ENCODE measurements at regions not wholly inside any gene's neighbourhood (a gene's known extent, or its start where the extent isn't known, plus 50 kb on each side); places are given as distances from the start of the nearest gene placed in this dataset.

DNA sequence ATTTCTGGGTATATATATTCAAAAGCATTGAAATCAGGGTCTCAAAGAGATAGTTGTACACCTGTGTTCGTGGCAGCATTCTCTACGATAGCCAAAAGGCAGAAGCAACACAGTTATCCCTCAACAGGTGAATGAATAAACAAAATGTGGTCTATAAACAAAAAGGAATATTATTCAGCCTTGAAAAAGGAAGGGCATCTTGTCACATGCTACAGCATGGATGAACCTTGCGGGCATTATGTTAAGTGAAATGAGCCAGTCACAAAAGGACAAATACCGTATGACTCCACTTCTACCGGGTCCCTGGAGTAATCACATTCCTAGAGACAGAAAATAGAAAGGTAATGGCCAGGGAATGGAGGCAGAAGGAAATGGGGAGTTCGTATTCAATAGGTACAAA is 228.8 kb downstream of the SH3BP4 start:
- TF ChIP-seq, protein P1, sequence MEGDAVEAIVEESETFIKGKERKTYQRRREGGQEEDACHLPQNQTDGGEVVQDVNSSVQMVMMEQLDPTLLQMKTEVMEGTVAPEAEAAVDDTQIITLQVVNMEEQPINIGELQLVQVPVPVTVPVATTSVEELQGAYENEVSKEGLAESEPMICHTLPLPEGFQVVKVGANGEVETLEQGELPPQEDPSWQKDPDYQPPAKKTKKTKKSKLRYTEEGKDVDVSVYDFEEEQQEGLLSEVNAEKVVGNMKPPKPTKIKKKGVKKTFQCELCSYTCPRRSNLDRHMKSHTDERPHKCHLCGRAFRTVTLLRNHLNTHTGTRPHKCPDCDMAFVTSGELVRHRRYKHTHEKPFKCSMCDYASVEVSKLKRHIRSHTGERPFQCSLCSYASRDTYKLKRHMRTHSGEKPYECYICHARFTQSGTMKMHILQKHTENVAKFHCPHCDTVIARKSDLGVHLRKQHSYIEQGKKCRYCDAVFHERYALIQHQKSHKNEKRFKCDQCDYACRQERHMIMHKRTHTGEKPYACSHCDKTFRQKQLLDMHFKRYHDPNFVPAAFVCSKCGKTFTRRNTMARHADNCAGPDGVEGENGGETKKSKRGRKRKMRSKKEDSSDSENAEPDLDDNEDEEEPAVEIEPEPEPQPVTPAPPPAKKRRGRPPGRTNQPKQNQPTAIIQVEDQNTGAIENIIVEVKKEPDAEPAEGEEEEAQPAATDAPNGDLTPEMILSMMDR (IDR thresholded peaks at IDR 0.05; ENCODE audit: poor library complexity, severe bottlenecking), result no peak
- ATAC-seq (ENCODE audit: low read depth) (no peak), DNase-seq (ENCODE audit: low spot score) (no peak)
- Histone ChIP-seq H3K36me3 (ENCODE audit: low read depth) (no peaks in the 10 kb centered on the region), H3K27me3 (ENCODE audit: insufficient read depth, poor library complexity, severe bottlenecking) (no peaks in the 10 kb centered on the region), H3K27ac (ENCODE audit: poor library complexity, severe bottlenecking) (no peak overlapping the region), H3K9me3 (ENCODE audit: severe bottlenecking) (peaks cover 2% of the 10 kb centered on the region), H3K4me3 (ENCODE audit: severe bottlenecking) (no peak overlapping the region), H3K4me1 (ENCODE audit: insufficient read depth, poor library complexity, severe bottlenecking) (no peaks in the 10 kb centered on the region)

DNA sequence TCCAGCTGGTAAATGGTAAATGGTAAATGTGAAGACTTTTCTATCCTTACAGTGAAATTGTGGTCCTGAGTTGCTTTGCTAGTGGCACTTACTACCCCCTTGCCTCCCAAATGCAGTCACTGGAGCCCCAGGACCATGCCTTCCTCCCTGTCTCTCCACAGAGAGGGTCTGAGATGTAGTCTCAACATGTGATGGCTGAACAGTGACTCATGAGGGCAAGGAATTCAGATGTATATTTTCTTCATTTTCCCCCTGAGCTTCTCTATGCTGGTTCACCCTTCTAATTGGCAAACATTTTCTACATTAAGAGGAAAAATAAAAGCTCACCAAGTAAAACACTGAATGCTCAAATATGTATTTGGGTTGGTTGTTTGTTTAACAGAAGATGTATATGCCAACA is 232.0 kb downstream of the SH3BP4 start:
- ATAC-seq (ENCODE audit: low read depth), result no peak
- no peak for DNase-seq (ENCODE audit: low spot score)
- Histone ChIP-seq H3K9me3 (ENCODE audit: severe bottlenecking) (no peaks in the 10 kb centered on the region), H3K27me3 (ENCODE audit: insufficient read depth, poor library complexity, severe bottlenecking) (no peaks in the 10 kb centered on the region), H3K36me3 (ENCODE audit: low read depth) (no peaks in the 10 kb centered on the region), H3K27ac (ENCODE audit: poor library complexity, severe bottlenecking) (no peak overlapping the region), H3K4me3 (ENCODE audit: severe bottlenecking) (no peak overlapping the region), H3K4me1 (ENCODE audit: insufficient read depth, poor library complexity, severe bottlenecking) (no peaks in the 10 kb centered on the region)
- TF ChIP-seq, protein P1 (IDR thresholded peaks at IDR 0.05; ENCODE audit: poor library complexity, severe bottlenecking), result no peak

DNA sequence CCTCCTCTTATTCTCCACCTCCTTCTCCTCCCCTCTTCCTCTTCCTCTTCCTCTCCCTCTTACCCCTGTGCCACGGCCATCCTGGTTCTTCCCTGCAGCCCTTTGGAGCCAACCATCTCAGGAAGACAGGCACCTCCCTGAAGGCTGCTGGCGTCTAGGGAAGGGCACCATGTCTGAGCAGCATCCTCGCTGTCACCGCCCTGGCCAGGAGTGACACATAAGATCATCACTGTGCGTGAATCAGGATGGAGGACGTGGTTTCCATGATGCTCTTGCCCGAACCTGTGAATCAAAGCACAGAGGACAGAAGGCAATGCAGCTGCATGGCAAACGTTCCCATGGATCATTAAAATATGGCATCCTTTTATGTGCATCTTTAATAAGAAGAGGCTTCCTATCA is 236.0 kb downstream of the SH3BP4 start:
- Histone ChIP-seq H3K4me3 (ENCODE audit: severe bottlenecking) (no peak overlapping the region), H3K4me1 (ENCODE audit: insufficient read depth, poor library complexity, severe bottlenecking) (no peaks in the 10 kb centered on the region), H3K27ac (ENCODE audit: poor library complexity, severe bottlenecking) (no peak overlapping the region), H3K9me3 (ENCODE audit: severe bottlenecking) (no peaks in the 10 kb centered on the region), H3K27me3 (ENCODE audit: insufficient read depth, poor library complexity, severe bottlenecking) (no peaks in the 10 kb centered on the region), H3K36me3 (ENCODE audit: low read depth) (no peaks in the 10 kb centered on the region)
- TF ChIP-seq, protein P1 (IDR thresholded peaks at IDR 0.05; ENCODE audit: poor library complexity, severe bottlenecking), result no peak
- DNase-seq (ENCODE audit: low spot score), result no peak
- no peak for ATAC-seq (ENCODE audit: low read depth)

- Histone ChIP-seq H3K4me3 (ENCODE audit: severe bottlenecking) (no peak overlapping the region), H3K9me3 (ENCODE audit: severe bottlenecking) (no peaks in the 10 kb centered on the region), H3K4me1 (ENCODE audit: insufficient read depth, poor library complexity, severe bottlenecking) (no peaks in the 10 kb centered on the region), H3K27me3 (ENCODE audit: insufficient read depth, poor library complexity, severe bottlenecking) (no peaks in the 10 kb centered on the region), H3K27ac (ENCODE audit: poor library complexity, severe bottlenecking) (no peak overlapping the region), H3K36me3 (ENCODE audit: low read depth) (no peaks in the 10 kb centered on the region)
- TF ChIP-seq, protein P1 (IDR thresholded peaks at IDR 0.05; ENCODE audit: poor library complexity, severe bottlenecking), result no peak
- DNase-seq (ENCODE audit: low spot score) (no peak), ATAC-seq (ENCODE audit: low read depth) (no peak)
These were observed 239.7 kb downstream of the SH3BP4 start for GRCh38 chr2:235191486-235191885.

GRCh38 chr2:235191978-235192377 is 240.2 kb downstream of the SH3BP4 start:
- Histone ChIP-seq H3K27ac (ENCODE audit: poor library complexity, severe bottlenecking) (no peak overlapping the region), H3K27me3 (ENCODE audit: insufficient read depth, poor library complexity, severe bottlenecking) (no peaks in the 10 kb centered on the region), H3K36me3 (ENCODE audit: low read depth) (no peaks in the 10 kb centered on the region), H3K4me3 (ENCODE audit: severe bottlenecking) (no peak overlapping the region), H3K9me3 (ENCODE audit: severe bottlenecking) (no peaks in the 10 kb centered on the region), H3K4me1 (ENCODE audit: insufficient read depth, poor library complexity, severe bottlenecking) (no peaks in the 10 kb centered on the region)
- ATAC-seq (ENCODE audit: low read depth), result peak; percentile 45; the same call in 1 of the 3 replicates
- DNase-seq (ENCODE audit: low spot score), result no peak
- TF ChIP-seq, protein P1 (IDR thresholded peaks at IDR 0.05; ENCODE audit: poor library complexity, severe bottlenecking), result no peak
